ENCODE measurements at regions not wholly inside any gene's neighbourhood (a gene's known extent, or its start where the extent isn't known, plus 50 kb on each side); places are given as distances from the start of the nearest gene placed in this dataset.

DNA sequence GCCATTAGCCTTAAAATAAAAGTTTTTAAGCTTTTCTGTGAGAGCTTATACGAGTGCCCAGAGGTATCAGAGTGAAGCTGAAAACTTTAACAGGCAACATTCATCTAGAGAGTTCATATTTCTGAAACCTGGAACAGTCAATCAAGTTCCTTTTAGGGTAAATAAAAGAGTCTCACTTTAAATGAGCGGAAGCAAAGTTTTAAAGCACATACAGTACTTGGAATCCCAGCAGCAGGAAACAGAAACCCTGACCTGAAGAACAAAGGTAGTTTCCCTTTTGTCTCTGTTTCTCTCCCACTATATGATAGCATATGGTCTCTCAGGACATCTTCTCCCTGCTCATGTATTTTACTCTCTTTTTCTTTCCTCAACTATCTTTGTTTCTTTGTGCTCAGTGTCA is 153.0 kb downstream of the ASB9 start:
- TF ChIP-seq PHF8 (IDR thresholded peaks at IDR 0.05; ENCODE audit: borderline replicate concordance, low read length) (no peak), FOSL1 (tag; conservative IDR thresholded peaks at IDR 0.05) (no peak), MAZ (CRISPR knock-in tag; conservative IDR thresholded peaks at IDR 0.05 in 1 of 2, IDR thresholded peaks at IDR 0.05 in 1 of 2) (no peak), HNRNPH1 (optimal IDR thresholded peaks at IDR 0.05; ENCODE audit: low read depth, low read length) (no peak), MCM3 (IDR thresholded peaks at IDR 0.05) (no peak), ZNF274 (IDR thresholded peaks at IDR 0.05; ENCODE audit: borderline replicate concordance, low read depth, low read length) (no peak), FOXK2 (conservative IDR thresholded peaks at IDR 0.05 in 1 of 2, IDR thresholded peaks at IDR 0.05 in 1 of 2; ENCODE audit: low read depth in 2 of 2) (no peak), ZNF224 (CRISPR knock-in tag; IDR thresholded peaks at IDR 0.05) (no peak)
- TF ChIP-seq, protein P1, sequence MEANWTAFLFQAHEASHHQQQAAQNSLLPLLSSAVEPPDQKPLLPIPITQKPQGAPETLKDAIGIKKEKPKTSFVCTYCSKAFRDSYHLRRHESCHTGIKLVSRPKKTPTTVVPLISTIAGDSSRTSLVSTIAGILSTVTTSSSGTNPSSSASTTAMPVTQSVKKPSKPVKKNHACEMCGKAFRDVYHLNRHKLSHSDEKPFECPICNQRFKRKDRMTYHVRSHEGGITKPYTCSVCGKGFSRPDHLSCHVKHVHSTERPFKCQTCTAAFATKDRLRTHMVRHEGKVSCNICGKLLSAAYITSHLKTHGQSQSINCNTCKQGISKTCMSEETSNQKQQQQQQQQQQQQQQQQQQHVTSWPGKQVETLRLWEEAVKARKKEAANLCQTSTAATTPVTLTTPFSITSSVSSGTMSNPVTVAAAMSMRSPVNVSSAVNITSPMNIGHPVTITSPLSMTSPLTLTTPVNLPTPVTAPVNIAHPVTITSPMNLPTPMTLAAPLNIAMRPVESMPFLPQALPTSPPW (CRISPR knock-in tag; IDR thresholded peaks at IDR 0.05) = no peak
- TF ChIP-seq, protein P2, sequence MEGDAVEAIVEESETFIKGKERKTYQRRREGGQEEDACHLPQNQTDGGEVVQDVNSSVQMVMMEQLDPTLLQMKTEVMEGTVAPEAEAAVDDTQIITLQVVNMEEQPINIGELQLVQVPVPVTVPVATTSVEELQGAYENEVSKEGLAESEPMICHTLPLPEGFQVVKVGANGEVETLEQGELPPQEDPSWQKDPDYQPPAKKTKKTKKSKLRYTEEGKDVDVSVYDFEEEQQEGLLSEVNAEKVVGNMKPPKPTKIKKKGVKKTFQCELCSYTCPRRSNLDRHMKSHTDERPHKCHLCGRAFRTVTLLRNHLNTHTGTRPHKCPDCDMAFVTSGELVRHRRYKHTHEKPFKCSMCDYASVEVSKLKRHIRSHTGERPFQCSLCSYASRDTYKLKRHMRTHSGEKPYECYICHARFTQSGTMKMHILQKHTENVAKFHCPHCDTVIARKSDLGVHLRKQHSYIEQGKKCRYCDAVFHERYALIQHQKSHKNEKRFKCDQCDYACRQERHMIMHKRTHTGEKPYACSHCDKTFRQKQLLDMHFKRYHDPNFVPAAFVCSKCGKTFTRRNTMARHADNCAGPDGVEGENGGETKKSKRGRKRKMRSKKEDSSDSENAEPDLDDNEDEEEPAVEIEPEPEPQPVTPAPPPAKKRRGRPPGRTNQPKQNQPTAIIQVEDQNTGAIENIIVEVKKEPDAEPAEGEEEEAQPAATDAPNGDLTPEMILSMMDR (IDR thresholded peaks at IDR 0.05 in 2 of 3, conservative IDR thresholded peaks at IDR 0.05 in 1 of 3; ENCODE audit: insufficient read depth in 2 of 3, low read depth in 1 of 3, low read length in 3 of 3) = no peak

Data from K562 (cell line).